ENCODE measurements at regions not wholly inside any gene's neighbourhood (a gene's known extent, or its start where the extent isn't known, plus 50 kb on each side); places are given as distances from the start of the nearest gene placed in this dataset.

DNA sequence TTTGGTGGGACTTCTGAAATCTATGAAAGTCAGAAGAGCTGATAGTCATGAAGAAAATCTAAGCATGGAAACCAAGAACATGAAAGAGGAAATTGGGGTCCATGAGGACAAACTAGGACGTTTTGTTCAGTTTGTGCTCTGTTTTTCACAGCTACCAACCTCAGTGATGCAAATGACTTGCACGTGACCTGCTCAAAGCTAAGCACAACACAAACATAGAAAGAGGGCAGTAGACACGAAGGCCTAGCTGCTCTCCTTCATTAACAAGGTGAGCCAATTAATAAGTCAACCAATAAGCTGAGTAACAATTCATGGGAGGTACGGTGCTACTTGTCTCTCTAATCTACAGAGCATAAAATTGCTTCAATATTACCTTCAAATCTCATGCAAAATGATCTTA lies 684.1 kb downstream of the TRAM1L1 start:
- DNase-seq (ENCODE audit: low spot score in 2 of 2, unreplicated experiment in 2 of 2), result no peak
- H3K9me3 Mint-ChIP-seq, result peaks cover 4% of the 10 kb centered on the region
- no peaks in the 10 kb centered on the region for H3K27me3 Mint-ChIP-seq (ENCODE audit: low read depth)
- H3K36me3 Mint-ChIP-seq, result no peaks in the 10 kb centered on the region
- TF ChIP-seq, protein P1, sequence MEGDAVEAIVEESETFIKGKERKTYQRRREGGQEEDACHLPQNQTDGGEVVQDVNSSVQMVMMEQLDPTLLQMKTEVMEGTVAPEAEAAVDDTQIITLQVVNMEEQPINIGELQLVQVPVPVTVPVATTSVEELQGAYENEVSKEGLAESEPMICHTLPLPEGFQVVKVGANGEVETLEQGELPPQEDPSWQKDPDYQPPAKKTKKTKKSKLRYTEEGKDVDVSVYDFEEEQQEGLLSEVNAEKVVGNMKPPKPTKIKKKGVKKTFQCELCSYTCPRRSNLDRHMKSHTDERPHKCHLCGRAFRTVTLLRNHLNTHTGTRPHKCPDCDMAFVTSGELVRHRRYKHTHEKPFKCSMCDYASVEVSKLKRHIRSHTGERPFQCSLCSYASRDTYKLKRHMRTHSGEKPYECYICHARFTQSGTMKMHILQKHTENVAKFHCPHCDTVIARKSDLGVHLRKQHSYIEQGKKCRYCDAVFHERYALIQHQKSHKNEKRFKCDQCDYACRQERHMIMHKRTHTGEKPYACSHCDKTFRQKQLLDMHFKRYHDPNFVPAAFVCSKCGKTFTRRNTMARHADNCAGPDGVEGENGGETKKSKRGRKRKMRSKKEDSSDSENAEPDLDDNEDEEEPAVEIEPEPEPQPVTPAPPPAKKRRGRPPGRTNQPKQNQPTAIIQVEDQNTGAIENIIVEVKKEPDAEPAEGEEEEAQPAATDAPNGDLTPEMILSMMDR (IDR thresholded peaks at IDR 0.05; ENCODE audit: unreplicated experiment), result no peak
- H3K27ac Mint-ChIP-seq, result no peak overlapping the region
- no peaks in the 10 kb centered on the region for H3K4me1 Mint-ChIP-seq
- no peak overlapping the region for H3K4me3 Mint-ChIP-seq

- TF ChIP-seq, protein P1 (IDR thresholded peaks at IDR 0.05; ENCODE audit: unreplicated experiment), result no peak
- DNase-seq (ENCODE audit: low spot score in 2 of 2, unreplicated experiment in 2 of 2), result no peak
- H3K27ac Mint-ChIP-seq, result no peak overlapping the region
- H3K9me3 Mint-ChIP-seq, result peaks cover 4% of the 10 kb centered on the region
- H3K4me1 Mint-ChIP-seq, result no peaks in the 10 kb centered on the region
- no peaks in the 10 kb centered on the region for H3K27me3 Mint-ChIP-seq (ENCODE audit: low read depth)
- H3K4me3 Mint-ChIP-seq, result no peak overlapping the region
- no peaks in the 10 kb centered on the region for H3K36me3 Mint-ChIP-seq
These were observed 684.9 kb downstream of the TRAM1L1 start for GRCh38 chr4:116400480-116400879.

DNA sequence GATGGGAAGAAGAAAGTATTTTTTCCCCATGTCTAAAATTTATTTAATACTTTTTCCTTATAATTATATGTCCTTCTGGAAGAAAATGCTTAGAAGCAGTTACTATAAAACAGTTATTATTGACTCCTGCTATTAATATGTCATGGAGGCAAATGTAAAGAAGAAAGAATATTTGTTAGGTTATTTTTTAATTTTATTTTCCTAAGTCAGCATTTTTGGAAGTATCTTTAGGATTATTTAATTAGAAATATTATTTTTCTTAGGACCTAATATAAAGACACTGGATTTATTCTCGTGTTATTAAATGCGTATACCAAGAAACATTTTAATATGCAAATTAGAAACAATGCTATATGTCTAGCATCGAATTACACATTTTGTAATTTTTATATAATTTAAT lies 687.7 kb downstream of the TRAM1L1 start:
- no peak overlapping the region for H3K4me3 Mint-ChIP-seq
- DNase-seq (ENCODE audit: low spot score in 2 of 2, unreplicated experiment in 2 of 2), result no peak
- no peaks in the 10 kb centered on the region for H3K9me3 Mint-ChIP-seq
- H3K36me3 Mint-ChIP-seq, result no peaks in the 10 kb centered on the region
- H3K27me3 Mint-ChIP-seq (ENCODE audit: low read depth), result no peaks in the 10 kb centered on the region
- no peaks in the 10 kb centered on the region for H3K4me1 Mint-ChIP-seq
- no peak overlapping the region for H3K27ac Mint-ChIP-seq
- TF ChIP-seq, protein P1 (IDR thresholded peaks at IDR 0.05; ENCODE audit: unreplicated experiment), result no peak

DNA sequence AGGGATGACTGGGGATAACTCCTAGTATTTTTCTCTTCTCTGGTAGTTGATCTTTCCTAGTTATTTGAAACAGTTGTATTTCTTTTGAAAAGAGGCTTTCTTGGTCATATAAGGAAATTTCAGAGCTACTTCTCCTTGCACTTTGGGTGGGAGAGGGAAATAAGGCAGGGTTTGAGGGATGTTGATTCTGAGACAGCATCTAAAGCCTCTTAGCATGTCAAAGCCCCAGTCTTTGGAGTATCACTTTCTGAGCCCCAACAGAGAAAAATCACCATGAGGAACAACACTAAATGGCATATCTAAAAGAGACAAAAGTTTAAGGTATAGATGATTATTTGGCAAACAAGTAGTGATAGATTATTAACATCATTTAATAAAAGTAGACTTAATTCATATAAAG lies 688.1 kb downstream of the TRAM1L1 start:
- Mint-ChIP-seq H3K9me3 (no peaks in the 10 kb centered on the region), H3K27ac (no peak overlapping the region), H3K36me3 (no peaks in the 10 kb centered on the region), H3K4me1 (no peaks in the 10 kb centered on the region), H3K4me3 (no peak overlapping the region), H3K27me3 (ENCODE audit: low read depth) (no peaks in the 10 kb centered on the region)
- TF ChIP-seq, protein P1 (IDR thresholded peaks at IDR 0.05; ENCODE audit: unreplicated experiment), result no peak
- no peak for DNase-seq (ENCODE audit: low spot score in 2 of 2, unreplicated experiment in 2 of 2)

GRCh38 chr4:116395408-116395807 lies 690.0 kb downstream of the TRAM1L1 start:
- Mint-ChIP-seq H3K4me1 (no peaks in the 10 kb centered on the region), H3K27me3 (ENCODE audit: low read depth) (no peaks in the 10 kb centered on the region), H3K4me3 (no peak overlapping the region), H3K9me3 (no peaks in the 10 kb centered on the region), H3K36me3 (no peaks in the 10 kb centered on the region), H3K27ac (no peak overlapping the region)
- no peak for DNase-seq (ENCODE audit: low spot score in 2 of 2, unreplicated experiment in 2 of 2)
- TF ChIP-seq, protein P1 (IDR thresholded peaks at IDR 0.05; ENCODE audit: unreplicated experiment), result no peak

DNA sequence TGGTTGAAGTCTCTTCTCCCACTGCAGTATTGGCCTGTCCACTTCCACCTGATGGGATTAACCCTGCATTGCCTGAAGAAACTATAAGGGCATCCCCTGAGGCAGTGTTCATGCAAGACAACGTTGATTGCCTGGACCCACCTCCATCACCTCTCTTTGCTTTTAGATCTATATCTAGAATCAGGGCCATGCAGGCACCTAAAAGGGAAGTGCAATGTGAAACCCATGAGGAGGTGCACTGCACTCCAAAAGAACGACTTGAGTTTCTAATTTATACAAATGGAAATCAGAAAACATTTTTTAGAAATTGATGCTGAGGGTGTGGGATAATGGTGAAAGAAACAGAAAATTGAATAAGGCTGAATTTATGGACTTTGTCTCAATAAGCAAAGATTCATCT lies 694.4 kb downstream of the TRAM1L1 start:
- peaks cover 2% of the 10 kb centered on the region for H3K36me3 Mint-ChIP-seq
- no peak overlapping the region for H3K4me3 Mint-ChIP-seq
- peaks cover 13% of the 10 kb centered on the region for H3K9me3 Mint-ChIP-seq
- H3K4me1 Mint-ChIP-seq, result peaks cover 15% of the 10 kb centered on the region
- no peak overlapping the region for H3K27ac Mint-ChIP-seq
- no peak for DNase-seq (ENCODE audit: low spot score in 2 of 2, unreplicated experiment in 2 of 2)
- TF ChIP-seq, protein P1 (IDR thresholded peaks at IDR 0.05; ENCODE audit: unreplicated experiment), result no peak
- H3K27me3 Mint-ChIP-seq (ENCODE audit: low read depth), result no peaks in the 10 kb centered on the region
